Kidney capillary endothelial cell (primary cell): ENCODE measurements at regions not wholly inside any gene's neighbourhood (a gene's known extent, or its start where the extent isn't known, plus 50 kb on each side); places are given as distances from the start of the nearest gene placed in this dataset.

Source experiments
- DNase-seq: peaks from one replicate; pipeline ENCODE4 v3.0.0-alpha.2; 2018; ENCODE audit warnings: low spot score

- DNase-seq = peak; percentile 1
These were observed 1614.4 kb downstream of the PCDH19 start for GRCh38 chrX:98795636-98796035.

GRCh38 chrX:98755912-98756311, 1654.2 kb downstream of the PCDH19 start:
- no peak for DNase-seq

GRCh38 chrX:98731821-98732220, 1678.3 kb downstream of the PCDH19 start:
- no peak for DNase-seq

- DNase-seq = no peak
These were observed 1692.1 kb downstream of the PCDH19 start for GRCh38 chrX:98717970-98718369.
